Gastroesophageal sphincter (tissue), 4 donors: ENCODE measurements at regions not wholly inside any gene's neighbourhood (a gene's known extent, or its start where the extent isn't known, plus 50 kb on each side); places are given as distances from the start of the nearest gene placed in this dataset.

Experiments
- ATAC-seq: fragments of 150-250 bp; one replicate; pipeline ENCODE4 v1.9.1; 2016; ENCODE audit warnings: mild to moderate bottlenecking, moderate library complexity
- H3K27ac ChIP-seq, 4 donors: fragments of 200-600 bp; sonication (generic) in 3 of 4; 1 replicate in 3 of 4; 2 replicates in 1 of 4; pipeline ENCODE4 v1.5.1; 2016 to 2019
- H3K27me3 ChIP-seq: fragments of 200-600 bp; sonication (generic); one replicate; pipeline ENCODE4 v1.5.1; 2019
- H3K36me3 ChIP-seq, 2 donors: fragments of 200-600 bp; sonication (generic); one replicate each; pipeline ENCODE4 v1.5.1; 2019; ENCODE audit warnings: control low read depth in 1 of 2
- H3K4me1 ChIP-seq, 3 donors: fragments of 200-600 bp; sonication (generic); 1 replicate in 2 of 3; 2 replicates in 1 of 3; pipeline ENCODE4 v1.5.1; 2016 to 2019; ENCODE audit warnings: control low read depth in 2 of 3
- H3K4me3 ChIP-seq, 2 donors: fragments of 200-600 bp; sonication (generic); one replicate each; pipeline ENCODE4 v1.5.1; 2019; ENCODE audit warnings: mild to moderate bottlenecking in 1 of 2, moderate library complexity in 1 of 2
- H3K9me3 ChIP-seq, 3 donors: fragments of 200-600 bp; sonication (generic); one replicate each; pipeline ENCODE4 v1.5.1; 2017 to 2019; ENCODE audit warnings: control low read depth in 2 of 3
- EP300 ChIP-seq: sonication (generic); formaldehyde crosslinking; IDR thresholded peaks from one replicate; pipeline ENCODE4 v1.6.1; 2017; ENCODE audit warnings: antibody characterized with exemption, mild to moderate bottlenecking
- POLR2A ChIP-seq, 2 donors: fragments of 450-650 bp; IDR thresholded peaks; one replicate each; pipeline ENCODE4 v1.6.1; 2017; ENCODE audit warnings: antibody characterized with exemption in 2 of 2, mild to moderate bottlenecking in 2 of 2, moderate library complexity in 1 of 2
- POLR2AphosphoS5 ChIP-seq: sonication (generic); formaldehyde crosslinking; IDR thresholded peaks from one replicate; pipeline ENCODE4 v1.6.1; 2017; ENCODE audit warnings: antibody characterized with exemption
- WGBS, 2 donors: methylation state at CpG; one replicate each; pipeline ENCODE4 v1.1.5; 2018; ENCODE audit warnings: low coverage in 1 of 2; 5-methylcytosine and 5-hydroxymethylcytosine counted together
- TF ChIP-seq, protein P1 (sequence below), 4 experiments: fragments of 200-600 bp in 2 of 4; fragments of 450-650 bp in 2 of 4; sonication (generic) in 1 of 4; IDR thresholded peaks; one replicate each; pipeline ENCODE4 v1.5.1; 2017 to 2019; ENCODE audit warnings: antibody characterized with exemption in 4 of 4, mild to moderate bottlenecking in 2 of 4, moderate library complexity in 2 of 4

DNA sequence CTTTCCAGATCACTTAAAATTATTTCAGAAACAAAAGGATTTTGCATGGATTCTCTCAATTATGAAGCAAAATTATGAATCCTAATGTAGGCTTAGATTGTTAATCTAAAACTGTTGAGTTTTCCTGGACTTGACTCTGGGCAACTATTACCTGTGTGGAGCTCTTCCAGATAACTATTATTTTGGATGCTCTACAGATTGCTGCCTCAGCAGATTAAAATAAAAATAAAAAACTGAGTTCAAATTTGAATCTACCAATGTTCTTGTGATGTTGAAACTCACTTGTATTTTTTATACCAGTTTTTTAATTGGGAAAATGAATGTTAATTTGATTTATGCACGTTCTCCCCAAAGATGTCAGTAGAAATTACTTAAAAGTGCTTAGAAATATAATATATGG lies 120.5 kb upstream of the NAV3 start:
- Histone ChIP-seq H3K4me3 (no peak overlapping the region), H3K27ac (no peak overlapping the region), H3K9me3 (no peaks in the 10 kb centered on the region), H3K36me3 (no peaks in the 10 kb centered on the region), H3K27me3 (no peaks in the 10 kb centered on the region), H3K4me1 (no peaks in the 10 kb centered on the region)
- ATAC-seq, result no peak
- 56 to 60% methylated on average over 1 of the region's 1 CpG for WGBS, 2 donors
- TF ChIP-seq EP300, result no peak
- TF ChIP-seq POLR2A (IDR thresholded peaks at IDR 0.05), result no peak
- no peak for TF ChIP-seq POLR2AphosphoS5
- TF ChIP-seq, protein P1, sequence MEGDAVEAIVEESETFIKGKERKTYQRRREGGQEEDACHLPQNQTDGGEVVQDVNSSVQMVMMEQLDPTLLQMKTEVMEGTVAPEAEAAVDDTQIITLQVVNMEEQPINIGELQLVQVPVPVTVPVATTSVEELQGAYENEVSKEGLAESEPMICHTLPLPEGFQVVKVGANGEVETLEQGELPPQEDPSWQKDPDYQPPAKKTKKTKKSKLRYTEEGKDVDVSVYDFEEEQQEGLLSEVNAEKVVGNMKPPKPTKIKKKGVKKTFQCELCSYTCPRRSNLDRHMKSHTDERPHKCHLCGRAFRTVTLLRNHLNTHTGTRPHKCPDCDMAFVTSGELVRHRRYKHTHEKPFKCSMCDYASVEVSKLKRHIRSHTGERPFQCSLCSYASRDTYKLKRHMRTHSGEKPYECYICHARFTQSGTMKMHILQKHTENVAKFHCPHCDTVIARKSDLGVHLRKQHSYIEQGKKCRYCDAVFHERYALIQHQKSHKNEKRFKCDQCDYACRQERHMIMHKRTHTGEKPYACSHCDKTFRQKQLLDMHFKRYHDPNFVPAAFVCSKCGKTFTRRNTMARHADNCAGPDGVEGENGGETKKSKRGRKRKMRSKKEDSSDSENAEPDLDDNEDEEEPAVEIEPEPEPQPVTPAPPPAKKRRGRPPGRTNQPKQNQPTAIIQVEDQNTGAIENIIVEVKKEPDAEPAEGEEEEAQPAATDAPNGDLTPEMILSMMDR (IDR thresholded peaks at IDR 0.05), result no peak

DNA sequence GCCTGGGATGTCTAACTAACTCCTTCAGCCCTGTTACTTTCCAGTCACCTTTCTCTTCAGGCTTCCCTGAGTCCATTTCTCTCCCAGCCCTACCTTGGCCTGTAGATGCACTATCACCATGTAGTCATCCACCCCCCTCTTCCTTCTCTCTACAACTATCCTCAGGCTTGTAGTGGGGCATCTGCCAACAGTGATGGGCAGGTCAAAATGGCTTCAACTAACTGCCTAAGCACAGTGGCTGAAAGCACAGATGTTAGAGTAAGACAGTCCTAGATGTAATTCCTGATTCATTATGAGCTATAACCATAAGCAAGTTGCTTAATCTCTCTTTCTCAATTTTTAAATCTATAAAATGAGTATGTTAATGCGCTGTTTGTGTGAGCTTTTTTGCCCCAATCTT lies 133.6 kb upstream of the NAV3 start:
- TF ChIP-seq POLR2A (IDR thresholded peaks at IDR 0.05), result no peak
- no peak for TF ChIP-seq EP300
- TF ChIP-seq, protein P1 (IDR thresholded peaks at IDR 0.05), result no peak
- no peak for TF ChIP-seq POLR2AphosphoS5
- H3K4me1 ChIP-seq, result no peaks in the 10 kb centered on the region
- no peaks in the 10 kb centered on the region for H3K27me3 ChIP-seq
- no peak for ATAC-seq
- H3K4me3 ChIP-seq, result no peak overlapping the region
- H3K9me3 ChIP-seq, result no peaks in the 10 kb centered on the region
- H3K27ac ChIP-seq, result no peak overlapping the region
- H3K36me3 ChIP-seq, result no peaks in the 10 kb centered on the region
- WGBS, 2 donors, result 100% methylated on average over 1 of the region's 1 CpG

DNA sequence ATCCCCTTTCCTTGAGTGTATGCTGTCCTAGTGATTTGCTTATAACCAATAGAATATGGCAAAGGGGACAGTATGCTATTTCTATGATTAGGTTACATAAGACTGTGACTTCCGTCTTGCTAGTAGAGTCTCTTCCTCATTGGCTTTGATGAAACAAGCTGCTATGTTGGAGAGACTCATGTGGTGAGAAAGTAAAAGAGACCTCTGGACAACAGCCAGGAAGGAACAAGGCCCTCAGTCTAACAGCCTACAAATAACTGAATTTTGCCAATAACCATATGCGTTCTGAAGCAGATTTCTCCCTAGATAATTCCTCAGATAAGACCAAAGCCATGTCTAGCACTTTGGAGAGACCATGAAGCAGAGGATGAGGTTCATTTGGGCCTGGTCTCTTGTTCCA lies 134.5 kb upstream of the NAV3 start:
- no peak for ATAC-seq
- no peak for TF ChIP-seq POLR2A (IDR thresholded peaks at IDR 0.05)
- no peak for TF ChIP-seq EP300
- TF ChIP-seq, protein P1 (IDR thresholded peaks at IDR 0.05), result no peak
- TF ChIP-seq POLR2AphosphoS5, result no peak
- 70 to 94% methylated on average over 2 of the region's 2 CpGs for WGBS, 2 donors
- no peaks in the 10 kb centered on the region for H3K9me3 ChIP-seq
- H3K4me3 ChIP-seq, result no peak overlapping the region
- H3K27ac ChIP-seq, result no peak overlapping the region
- no peaks in the 10 kb centered on the region for H3K27me3 ChIP-seq
- no peaks in the 10 kb centered on the region for H3K4me1 ChIP-seq
- no peaks in the 10 kb centered on the region for H3K36me3 ChIP-seq

DNA sequence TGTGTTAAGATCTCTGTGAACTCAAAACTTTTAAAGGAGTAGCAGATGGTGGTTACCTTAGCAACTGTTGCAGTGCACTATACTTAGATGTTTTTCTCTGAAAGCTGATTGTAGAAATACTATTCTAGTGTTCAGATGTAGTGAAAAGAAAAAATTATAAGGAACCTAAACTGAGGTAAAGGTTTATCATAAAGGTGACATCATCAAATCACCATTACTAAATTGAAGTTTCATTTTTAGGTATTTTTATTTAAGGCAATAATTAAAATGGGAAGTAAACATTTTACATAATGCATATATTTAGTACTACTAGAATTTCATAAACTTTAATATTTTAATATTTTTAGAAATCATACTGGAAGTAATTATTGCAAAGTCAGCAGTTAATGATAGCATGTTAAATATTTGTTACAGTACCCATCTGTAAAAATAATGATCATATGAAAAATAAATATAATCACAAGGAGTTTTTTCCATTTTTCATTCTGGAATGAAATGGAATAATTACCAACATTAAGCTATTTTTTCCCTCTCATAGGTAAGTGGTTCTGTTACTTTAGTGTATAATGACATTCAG lies 141.1 kb upstream of the NAV3 start:
- ATAC-seq, result no peak
- Histone ChIP-seq H3K4me1 (no peaks in the 10 kb centered on the region), H3K27ac (no peak overlapping the region), H3K36me3 (no peaks in the 10 kb centered on the region), H3K9me3 (no peaks in the 10 kb centered on the region), H3K27me3 (no peaks in the 10 kb centered on the region), H3K4me3 (no peak overlapping the region)
- TF ChIP-seq POLR2AphosphoS5 (no peak), EP300 (no peak), POLR2A (IDR thresholded peaks at IDR 0.05) (no peak)
- TF ChIP-seq, protein P1 (IDR thresholded peaks at IDR 0.05), result no peak

DNA sequence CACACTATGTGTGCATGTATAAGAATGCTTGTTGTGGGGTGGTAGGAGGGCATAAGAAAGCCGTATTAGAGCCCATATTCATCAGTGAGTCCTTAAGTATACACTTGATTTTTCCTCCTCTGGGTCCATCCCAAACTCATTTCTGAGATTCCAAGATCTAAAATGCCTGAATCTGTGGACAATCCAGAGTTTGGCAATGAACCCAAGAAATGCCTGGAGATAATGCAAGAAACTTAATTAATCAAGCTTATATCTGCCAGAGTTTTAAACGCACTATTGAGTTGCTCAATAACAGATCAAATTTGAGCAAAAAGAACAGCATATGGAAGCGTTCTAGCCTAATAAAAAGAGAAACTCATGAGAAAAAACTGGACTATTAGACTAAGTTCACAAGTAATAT lies 143.4 kb upstream of the NAV3 start:
- 54 to 75% methylated on average over 3 of the region's 3 CpGs for WGBS, 2 donors
- no peaks in the 10 kb centered on the region for H3K4me1 ChIP-seq
- no peak for ATAC-seq
- no peak overlapping the region for H3K4me3 ChIP-seq
- no peak for TF ChIP-seq EP300
- no peak for TF ChIP-seq POLR2A (IDR thresholded peaks at IDR 0.05)
- TF ChIP-seq POLR2AphosphoS5, result no peak
- TF ChIP-seq, protein P1 (IDR thresholded peaks at IDR 0.05), result no peak
- H3K36me3 ChIP-seq, result no peaks in the 10 kb centered on the region
- H3K27me3 ChIP-seq, result no peaks in the 10 kb centered on the region
- H3K27ac ChIP-seq, result no peak overlapping the region
- no peaks in the 10 kb centered on the region for H3K9me3 ChIP-seq
